Stimulated activated CD8-positive, alpha-beta memory T cell treated with anti-CD3 and anti-CD28 coated beads, Interleukin-4, amount 100 ng/mL, for 48 hours (primary cell): ENCODE measurements at regions not wholly inside any gene's neighbourhood (a gene's known extent, or its start where the extent isn't known, plus 50 kb on each side); places are given as distances from the start of the nearest gene placed in this dataset.

Experiments used
- DNase-seq: peaks from one replicate; pipeline ENCODE4 v3.0.0-alpha.2; 2020

DNA sequence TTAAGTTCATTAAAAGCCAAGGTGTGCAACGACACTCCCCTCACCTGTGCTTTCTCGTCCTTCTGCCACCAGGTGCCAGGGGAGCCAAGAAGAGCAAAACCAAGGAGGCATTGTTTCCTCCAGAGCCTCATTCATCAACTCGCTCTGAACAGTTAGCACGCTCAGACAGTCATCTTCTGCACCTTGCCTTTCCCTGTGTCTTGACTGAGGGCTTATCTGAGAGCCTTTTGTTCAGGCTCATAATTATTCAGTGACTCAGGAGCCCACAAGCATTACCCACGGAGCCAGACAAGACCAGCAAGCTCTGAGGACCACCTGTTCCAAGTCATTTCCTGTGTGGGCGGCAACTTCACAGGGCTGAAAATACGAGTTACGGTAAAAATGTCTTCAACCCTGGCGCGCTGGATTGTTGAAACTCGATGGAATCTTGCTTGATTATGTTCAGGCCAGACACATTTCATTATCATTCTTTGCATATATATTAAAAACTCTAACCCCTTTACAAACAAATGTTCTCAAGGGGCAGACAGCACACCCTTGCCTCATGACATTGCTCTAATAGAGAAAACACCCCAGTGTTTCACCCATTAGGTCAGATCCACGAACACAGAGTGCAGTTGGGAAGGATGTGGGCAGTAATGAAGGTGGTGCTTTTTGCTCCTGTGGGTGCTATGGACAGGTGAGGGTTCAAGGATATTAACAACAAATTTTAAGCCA is 89.7 kb upstream of the RUNX1 start:
- peak; percentile 77 for DNase-seq

DNA sequence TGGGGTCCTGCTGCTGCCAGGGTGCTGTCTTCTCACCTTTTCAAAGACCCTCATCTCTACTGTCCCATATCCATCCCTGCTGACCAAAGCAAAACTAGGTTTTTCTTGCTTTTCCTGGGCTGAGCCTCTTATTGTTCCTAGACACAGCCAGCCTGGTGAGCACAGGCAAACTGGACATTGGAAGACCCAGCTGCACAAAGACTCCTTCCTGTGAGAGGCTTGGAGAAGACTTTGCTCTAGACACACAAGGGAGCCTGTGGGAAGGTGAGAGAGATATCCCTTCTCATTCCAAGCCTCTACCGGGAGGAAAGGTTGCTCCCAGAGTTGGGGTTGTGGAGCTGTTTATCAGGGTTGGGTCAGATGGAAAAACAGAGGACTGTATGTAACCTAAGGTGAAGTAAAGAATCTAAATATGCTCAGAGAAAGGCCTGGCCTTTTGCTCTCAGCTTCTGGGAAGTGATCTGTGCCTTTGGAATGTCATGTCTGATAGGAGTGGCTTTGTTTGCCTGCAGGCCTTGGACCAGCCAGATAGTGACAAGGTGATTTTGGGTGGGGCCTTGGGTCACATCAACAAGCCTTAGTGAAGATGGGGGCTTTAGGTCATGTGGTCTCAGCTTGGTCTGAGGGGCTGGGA is 87.6 kb upstream of the RUNX1 start:
- DNase-seq = no peak

GRCh38 chr21:35136106-35136505 is 87.0 kb upstream of the RUNX1 start:
- DNase-seq = no peak

DNA sequence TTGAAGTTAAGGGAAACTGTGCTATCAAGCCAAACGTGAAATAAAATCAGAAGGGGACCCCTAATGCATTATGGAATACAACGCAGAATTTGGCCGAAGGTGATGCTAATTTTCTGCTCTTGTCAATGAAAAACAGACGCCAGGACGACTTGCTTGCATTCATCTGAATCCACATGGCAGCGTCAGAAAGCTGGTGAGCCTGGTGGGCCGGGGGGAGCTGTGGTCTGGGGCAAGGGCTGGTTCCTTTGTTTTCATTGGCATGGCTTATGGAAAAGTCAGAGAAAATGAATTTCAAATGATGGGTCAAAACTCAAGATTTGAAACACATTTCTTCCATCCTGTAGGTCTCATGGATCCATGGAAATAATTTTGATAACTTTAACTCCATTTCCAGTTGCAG is 86.4 kb upstream of the RUNX1 start:
- no peak for DNase-seq

- no peak for DNase-seq
Observed at GRCh38 chr21:35134309-35134708, 85.2 kb upstream of the RUNX1 start.

GRCh38 chr21:35128536-35128935 is 79.4 kb upstream of the RUNX1 start:
- no peak for DNase-seq

DNA sequence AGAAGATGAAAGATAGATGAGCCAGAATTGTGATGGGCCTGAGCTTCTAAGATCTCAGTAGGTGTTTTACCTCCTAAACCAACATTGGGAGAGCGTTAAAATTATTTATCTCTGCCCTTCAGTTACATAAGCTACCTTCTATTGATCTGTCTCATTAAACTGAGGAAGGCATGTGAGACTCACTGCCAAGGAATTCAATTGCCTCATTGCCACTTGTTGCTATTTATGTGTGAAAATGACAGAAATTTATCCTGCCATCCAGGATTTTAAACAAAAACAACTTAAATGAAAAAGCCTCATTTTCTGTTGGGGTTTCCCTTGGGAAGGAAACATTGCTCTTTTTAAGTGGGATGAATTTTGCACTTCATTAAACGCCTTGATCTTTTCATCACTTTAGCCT is 78.7 kb upstream of the RUNX1 start:
- DNase-seq = no peak

DNA sequence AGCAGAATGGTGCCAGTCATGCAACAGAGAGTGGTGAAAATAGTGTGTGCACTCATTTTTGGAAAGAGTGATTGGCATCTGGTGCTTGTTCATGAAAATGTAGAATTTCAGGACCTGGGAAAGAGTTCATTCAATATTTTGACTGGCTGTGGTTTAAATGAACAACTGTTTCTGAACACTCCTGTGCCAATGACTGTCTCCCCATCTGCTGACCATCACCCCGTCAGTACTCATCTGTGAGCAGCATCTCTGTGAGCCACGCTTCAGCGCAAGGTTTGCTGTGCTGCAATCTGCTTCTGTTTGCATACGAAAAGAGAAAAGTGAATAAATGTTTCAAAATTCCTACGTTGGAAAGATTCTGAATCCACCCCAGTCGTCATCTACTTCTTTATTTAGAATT is 77.9 kb upstream of the RUNX1 start:
- no peak for DNase-seq

- DNase-seq = no peak
Observed at GRCh38 chr21:35120631-35121180, 71.6 kb upstream of the RUNX1 start.

- no peak for DNase-seq
Observed at GRCh38 chr21:35119501-35120047, 70.5 kb upstream of the RUNX1 start.

- no peak for DNase-seq
Observed at GRCh38 chr21:35116777-35117176, 67.7 kb upstream of the RUNX1 start.

DNA sequence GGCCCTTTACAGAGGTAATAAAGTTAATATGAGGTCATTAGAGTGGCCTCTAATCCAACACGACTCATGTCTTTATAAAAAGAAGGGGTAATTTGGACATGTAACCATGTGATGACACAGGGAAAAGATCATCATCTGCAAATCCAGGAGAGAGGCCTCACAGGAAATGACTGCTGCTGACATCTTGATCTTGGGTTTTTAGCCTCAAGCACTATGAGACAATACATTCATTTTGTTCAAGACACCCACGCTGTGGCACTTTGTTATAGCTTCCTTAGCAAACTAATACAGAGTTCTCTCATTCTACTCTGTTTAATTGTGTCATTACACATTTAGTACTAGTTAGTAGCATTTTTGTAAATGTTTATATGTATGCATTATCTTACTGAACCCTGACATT is 64.0 kb upstream of the RUNX1 start:
- no peak for DNase-seq

DNA sequence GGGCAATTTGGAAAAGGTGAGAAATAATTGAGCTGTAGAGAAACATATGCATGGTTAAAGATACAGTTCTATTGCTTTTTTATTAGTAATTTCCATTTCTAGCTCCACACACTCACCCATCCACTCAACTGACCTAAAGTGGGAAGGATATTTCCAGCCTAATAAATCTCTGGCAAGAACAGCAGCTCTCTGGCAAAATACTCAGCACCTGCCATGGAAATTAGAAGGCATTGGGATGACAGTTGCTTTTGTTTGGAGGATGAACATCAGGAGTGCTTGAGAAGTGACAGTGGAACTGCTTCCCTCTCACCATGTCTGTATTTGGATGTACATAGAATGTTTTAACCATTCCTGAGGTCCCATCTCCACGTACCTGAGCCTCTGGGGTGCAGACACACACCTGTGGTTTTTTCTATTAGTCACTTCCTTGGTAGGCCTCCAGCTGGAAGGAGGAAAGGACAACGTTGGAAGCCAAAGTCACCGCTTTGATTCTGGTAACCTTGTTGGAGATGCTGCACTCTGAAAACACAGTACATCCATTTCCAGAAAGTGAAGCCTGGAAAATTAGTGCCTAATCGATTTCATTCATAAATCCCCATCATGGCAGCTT is 62.3 kb upstream of the RUNX1 start:
- no peak for DNase-seq

DNA sequence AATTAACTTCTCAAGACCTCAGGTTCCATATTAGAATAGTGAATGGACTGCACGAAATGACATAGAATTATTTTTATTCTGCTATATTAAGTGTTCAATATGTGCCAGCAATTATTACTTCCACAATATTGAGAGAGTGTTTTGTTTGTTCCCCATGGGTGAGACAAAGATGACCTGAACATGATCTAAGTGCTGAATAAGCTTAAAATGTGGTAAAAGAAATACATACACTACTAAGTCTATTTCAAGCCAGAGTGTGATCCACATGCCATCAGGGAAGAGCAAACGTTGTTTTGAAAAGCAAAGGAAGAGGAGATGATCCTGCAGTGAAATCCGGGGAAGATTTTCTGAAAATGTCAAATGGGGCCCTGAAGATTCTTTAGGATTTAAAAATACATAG is 59.8 kb upstream of the RUNX1 start:
- DNase-seq = no peak

DNA sequence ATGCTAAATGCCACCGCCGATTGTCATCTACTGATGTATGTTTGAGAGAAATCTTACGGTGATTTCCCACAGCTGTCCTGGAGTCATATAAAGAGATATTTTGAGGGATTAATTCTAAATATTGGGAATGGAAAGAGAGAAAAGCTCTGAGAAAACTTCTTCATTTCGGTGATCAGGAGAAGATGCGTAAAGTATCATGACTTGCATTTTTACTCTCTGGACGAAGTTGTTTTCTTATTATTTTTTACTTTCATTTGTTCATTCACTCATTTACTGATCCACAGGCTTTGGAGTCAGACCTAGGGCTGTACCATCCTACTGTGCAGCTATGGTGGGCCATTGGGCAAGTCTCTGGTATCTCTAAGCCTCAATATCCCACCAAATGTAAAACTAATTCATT is 58.4 kb upstream of the RUNX1 start:
- no peak for DNase-seq

GRCh38 chr21:35106246-35106835 is 57.2 kb upstream of the RUNX1 start:
- DNase-seq = no peak

DNA sequence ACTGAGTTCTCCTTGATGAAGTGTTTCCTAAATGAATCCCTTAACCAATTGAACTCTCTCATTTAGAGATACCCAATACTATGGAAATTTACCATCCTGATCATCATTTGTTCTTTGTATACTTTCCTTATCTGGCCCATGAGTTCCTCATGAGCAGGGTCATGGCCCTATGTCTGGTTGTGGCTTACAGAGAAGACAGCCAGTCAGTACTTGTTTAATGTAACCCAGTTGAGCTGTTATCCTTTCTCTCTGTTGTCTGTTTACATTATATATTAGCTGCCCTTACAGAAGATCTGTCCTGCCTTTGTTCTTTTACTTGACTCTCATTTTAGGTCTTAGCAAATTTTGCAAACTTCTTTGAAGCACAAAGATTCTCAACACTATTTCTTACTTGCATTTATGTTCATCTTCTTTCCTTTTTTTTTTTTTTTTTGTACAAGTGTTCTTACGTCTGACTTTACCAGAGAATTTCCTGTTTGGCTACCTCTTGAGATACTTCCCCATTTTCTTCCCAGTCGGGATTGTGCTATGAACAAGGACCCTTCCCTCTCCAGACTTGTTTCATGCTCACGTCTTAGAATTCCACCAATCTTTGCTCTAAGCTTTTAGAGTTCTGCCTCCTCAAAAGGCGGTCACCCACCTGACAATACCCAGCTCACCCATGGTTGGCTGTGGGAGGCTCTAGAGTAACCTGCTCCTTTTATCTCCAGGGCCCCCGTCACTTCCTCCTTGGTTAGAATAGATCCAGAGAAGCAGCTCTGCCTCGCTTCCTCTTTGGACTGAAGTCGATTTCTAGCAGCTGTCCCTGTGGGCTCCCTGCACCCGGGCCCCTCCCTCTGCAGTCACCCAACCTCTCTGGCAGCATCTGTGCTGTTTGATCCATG is 53.6 kb upstream of the RUNX1 start:
- peak; percentile 41 for DNase-seq

- DNase-seq = no peak
Observed at GRCh38 chr21:35100349-35100811, 51.3 kb upstream of the RUNX1 start.

- no peak for DNase-seq
Observed at GRCh38 chr21:35099310-35099709, 50.2 kb upstream of the RUNX1 start.
